Stimulated activated CD4-positive, alpha-beta T cell treated with anti-CD3 and anti-CD28 coated beads, Interleukin-1b, Interleukin-23, amount 100 ng/mL, for 1 hour (primary cell): ENCODE measurements at regions not wholly inside any gene's neighbourhood (a gene's known extent, or its start where the extent isn't known, plus 50 kb on each side); places are given as distances from the start of the nearest gene placed in this dataset.
"Not testable (repeated sequence)": the region's sequence is repeated elsewhere in the genome, so short reads cannot be mapped to it uniquely, and the experiment has no call there.

Experiments
- DNase-seq, 2 donors: peaks; one replicate each; pipeline ENCODE4 v3.0.0-alpha.2; 2020; ENCODE audit warnings: low read depth in 2 of 2

DNA sequence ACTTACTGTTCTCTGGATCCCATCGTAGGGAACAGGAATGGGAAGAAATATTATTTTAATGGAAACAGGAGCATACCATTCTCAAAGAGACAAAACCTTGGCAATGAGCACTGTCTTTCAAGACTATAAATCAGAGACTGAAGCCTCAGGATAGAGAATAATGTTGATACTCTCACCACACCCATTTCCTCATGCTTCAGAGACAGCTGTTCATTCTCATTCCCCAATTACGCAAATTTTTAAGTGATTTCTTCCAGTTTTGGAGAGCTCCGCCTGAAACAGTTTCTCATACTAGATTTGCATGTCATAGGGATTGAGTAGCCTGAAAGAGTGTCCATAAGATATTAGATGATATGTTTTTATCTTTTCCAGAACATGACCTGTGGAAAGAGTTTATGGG lies 290.5 kb upstream of the RASA1 start:
- no peak for DNase-seq

DNA sequence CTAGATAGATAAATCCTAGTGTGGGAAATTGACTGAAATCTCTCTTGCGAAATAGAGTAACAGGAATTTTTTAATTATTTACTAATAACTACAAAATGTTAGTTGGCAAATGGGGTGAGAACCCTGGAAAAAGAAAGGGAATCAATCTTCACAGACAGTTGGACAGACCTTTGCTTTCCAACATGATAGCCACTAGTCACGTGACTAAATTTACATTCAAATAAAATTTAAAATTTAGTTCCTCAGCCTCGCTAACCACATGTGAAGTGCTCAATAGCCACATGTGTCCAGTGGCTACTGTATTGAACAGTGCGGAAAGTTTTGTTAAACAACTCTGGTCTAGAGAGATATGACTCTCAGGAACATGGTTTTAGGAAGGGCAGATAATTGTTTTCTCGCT lies 289.9 kb upstream of the RASA1 start:
- no peak for DNase-seq

DNA sequence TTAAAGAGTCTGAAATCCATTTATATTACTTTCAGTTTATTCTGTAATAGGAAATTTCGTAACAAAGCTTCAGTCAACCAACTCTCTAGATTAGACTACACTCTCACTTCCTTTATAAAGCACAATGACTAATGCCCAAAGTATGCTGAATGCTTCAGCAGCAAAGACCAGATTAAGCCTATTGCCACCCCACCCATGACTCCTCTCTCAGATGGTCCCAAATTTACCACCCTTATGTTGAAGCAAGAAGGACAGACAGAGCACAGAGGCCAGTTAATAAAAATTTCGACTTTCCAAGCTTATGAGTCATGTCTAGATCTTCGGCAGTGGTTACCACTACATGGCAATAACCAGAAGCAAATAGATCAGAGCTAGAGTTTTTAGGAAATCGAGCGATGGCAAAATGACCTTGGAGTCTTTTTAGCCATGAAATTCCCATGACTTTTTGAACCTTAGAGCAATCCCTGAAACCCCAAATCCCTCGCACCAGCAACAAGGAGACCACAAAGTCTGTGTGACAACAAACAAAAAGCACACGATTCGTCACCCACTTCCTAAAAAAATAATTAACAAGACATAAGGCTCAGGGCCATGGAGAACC lies 287.8 kb upstream of the RASA1 start:
- no peak for DNase-seq

DNA sequence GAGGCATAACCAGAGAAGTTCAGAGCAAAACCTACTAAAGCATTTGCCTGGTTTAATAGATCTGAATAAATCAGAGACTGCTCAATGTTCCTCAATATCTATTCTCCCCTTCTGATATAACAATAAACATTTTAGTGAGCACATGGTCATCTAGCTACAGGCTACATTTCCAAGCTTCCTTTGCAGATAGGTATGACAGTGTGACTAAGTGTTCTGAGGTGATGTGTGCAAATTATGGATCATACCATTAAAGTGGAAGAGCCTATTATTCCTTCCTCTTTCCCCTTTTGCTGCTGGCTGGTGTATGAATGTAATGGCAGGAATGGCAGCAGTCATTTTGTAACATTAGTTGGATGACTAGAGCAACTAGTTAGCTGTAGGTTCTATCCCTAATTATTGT lies 285.8 kb upstream of the RASA1 start:
- no peak for DNase-seq

DNA sequence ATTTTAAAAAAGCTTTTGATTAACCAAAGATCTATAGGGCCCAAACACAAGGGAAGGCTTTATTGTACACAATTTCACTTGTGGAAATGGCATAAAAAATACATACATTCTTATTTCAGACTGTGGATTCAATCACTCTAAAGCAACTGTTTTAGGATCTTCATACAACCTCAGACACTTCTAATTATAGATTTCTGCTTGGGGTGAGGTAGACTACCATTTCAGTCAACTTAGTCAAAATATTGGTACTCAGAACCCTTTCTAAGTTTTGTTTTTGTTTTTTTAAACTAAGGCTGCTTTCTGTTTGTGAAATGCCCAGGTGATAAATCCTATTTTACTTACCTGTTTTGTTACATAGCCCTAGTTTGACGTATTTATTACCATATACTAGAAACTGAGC lies 284.5 kb upstream of the RASA1 start:
- DNase-seq = no peak

GRCh38 chr5:86986837-86987236 lies 280.8 kb upstream of the RASA1 start:
- no peak for DNase-seq

DNA sequence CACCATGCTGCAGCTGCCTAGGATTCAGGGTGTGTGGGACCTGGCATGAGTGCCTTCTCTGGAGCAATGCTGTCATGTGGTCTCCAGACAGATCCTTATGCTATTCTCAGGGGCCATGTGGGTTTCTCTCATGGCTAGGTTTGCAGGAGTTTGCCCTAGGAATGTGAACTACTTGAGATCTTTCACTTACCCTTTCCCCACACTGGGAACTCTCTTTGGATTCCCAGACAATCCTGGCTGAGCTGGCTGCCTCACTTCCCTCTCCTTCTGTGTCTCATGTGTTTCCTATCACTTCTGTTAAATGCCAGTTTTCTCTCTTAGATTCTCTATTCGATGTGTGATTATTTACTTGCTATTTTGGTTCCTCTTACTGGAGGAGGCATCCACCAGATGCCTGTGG lies 270.2 kb upstream of the RASA1 start:
- no peak for DNase-seq

- DNase-seq = no peak
Observed at GRCh38 chr5:86999951-87000350, 267.7 kb upstream of the RASA1 start.

DNA sequence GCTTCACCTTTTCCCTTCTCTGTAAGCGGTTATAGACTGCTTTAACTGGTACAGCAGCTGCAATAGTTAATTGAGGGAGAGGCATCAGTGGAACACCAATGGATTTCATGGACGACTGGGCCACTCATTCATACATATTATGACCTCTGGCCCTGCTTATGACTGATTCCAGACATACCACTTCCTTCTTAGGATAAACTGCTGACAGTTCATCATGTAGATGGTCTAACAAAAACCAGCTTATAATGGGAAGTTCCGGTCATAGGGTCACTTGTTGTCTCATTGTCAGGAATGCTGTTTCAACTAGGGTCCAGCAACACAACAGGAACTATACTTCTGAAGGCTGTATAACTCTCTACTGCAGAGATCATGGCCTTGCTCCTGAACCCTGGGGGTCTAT lies 265.2 kb upstream of the RASA1 start:
- DNase-seq = no peak

DNA sequence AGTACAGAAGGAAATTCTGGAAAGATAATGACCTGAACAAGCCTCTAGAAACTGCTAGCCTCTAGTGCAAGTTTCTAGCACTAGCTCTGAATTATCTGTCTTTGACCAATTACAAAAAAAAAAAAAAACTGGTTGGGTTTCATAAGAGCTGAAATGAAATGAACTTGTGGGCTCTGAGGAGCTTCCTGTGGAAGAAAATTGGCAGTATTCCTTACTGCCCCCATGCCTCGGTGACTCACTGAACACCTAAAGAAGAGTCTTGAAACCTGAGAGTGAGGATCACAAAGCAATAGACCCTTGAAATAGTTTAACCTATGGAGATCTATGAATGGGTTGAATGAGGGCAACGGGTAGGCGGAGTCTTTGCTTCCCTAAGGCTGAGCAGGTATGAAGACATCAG lies 263.6 kb upstream of the RASA1 start:
- DNase-seq = no peak

- DNase-seq = no peak
Observed at GRCh38 chr5:87007737-87008136, 259.9 kb upstream of the RASA1 start.

GRCh38 chr5:87008751-87009560 lies 258.7 kb upstream of the RASA1 start:
- no peak for DNase-seq

DNA sequence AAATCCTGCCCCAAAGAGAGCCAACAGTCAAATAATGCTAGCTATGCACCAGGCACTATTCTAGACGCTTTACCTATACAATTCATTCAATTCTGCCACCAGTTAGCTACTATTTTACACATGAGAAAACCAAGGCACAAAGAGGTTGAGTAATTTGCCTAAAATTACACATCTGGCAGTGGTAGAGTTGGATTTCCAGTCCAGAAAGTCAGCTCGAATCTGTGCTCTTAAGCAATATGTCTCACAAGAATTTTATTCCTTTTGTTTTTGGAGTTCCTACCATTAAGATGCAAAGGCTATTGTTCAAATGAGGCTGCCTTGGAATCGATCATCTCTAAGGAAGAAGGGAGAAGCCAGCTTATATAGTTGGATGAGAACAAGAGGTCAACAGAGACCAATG lies 256.9 kb upstream of the RASA1 start:
- no peak for DNase-seq

- no peak for DNase-seq
Observed at GRCh38 chr5:87015901-87016300, 251.8 kb upstream of the RASA1 start.

- DNase-seq = no peak
Observed at GRCh38 chr5:87020099-87020934, 247.4 kb upstream of the RASA1 start.

DNA sequence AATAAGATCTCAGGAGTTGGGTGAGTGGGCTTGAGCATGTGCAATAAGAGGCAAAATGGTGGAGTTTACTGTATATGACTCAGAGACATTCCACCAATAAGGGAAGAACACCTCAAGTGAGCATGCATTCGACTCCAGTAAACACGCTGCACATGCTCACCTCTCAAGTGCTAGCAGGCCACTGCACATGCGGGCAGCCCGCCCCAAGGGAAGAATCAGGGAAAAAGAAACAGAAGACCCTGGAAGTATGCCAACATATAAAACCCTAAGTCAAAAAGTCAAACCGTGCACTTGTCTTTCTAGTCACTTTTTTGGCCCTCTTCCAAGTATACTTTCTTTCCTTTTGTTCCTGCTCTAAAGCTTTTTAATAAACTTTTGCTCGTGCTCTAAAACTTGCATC lies 245.3 kb upstream of the RASA1 start:
- no peak for DNase-seq

- DNase-seq = no peak
Observed at GRCh38 chr5:87027570-87027969, 240.1 kb upstream of the RASA1 start.

- no peak for DNase-seq
Observed at GRCh38 chr5:87029951-87030350, 237.7 kb upstream of the RASA1 start.

- DNase-seq = no peak
Observed at GRCh38 chr5:87030699-87031098, 237.0 kb upstream of the RASA1 start.

DNA sequence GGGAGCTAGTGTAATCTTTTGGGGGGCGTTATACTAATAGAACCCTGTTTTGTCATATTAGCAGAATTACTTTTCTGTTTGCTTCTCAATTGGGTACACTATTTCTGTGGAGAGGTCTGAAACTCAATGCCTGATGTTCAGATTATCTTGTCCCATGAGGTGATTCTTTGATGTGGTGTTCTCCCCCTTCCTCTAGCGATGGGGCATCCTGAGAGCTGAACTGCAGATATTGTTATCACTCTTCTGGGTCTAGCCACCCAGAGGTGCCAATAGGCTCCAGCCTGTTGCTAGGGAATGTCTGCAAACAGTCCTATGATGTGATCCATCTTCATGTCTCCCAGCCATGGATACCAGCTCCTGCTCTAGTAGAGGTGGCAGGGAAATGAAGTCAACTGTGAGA lies 233.1 kb upstream of the RASA1 start:
- no peak for DNase-seq

GRCh38 chr5:87042554-87042953 lies 225.1 kb upstream of the RASA1 start:
- DNase-seq = no peak

DNA sequence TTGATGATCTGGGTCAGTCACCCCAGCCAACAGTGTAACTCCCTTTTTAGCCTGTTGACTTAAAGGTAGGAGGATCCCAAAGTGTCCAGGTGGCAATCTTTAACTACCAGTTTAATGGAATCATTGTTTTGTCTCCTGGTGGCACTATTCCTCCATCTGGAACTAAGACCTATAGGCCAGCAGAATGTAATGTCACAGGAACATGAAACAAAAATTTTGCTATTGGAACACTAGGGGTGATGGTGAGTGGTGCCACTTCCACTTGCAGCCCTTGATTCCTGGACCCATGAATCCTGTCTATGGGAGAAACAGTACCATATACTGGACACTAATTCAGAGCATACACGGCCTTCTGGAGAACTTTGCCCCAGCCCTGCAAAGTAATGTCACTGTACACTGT lies 219.5 kb upstream of the RASA1 start:
- no peak for DNase-seq

DNA sequence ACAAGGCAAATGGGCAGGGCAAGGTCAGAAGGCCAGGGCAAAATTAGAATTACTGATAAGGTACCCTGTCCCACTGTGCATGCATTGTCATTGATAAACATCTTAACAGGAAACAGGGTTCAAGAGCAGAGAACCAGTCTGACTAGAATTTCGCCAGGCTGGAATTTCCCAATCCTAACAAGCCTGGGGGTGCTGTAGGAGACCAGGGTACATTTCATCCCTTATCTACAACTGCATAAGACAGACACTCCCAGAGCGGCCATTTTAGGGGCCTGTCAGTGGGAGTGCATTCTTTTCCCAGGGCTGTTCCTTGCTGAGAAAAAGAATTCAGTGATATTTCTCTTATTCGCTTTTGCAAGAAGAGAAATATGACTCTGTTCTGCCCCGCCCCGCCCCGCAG lies 218.7 kb upstream of the RASA1 start:
- DNase-seq = not testable (repeated sequence)
